A673 (cell line): ENCODE measurements at regions not wholly inside any gene's neighbourhood (a gene's known extent, or its start where the extent isn't known, plus 50 kb on each side); places are given as distances from the start of the nearest gene placed in this dataset.

ENCODE experiments used
- EZH2 ChIP-seq: fragments of 200-600 bp; sonication (generic); IDR thresholded peaks from 2 replicates; pipeline ENCODE4 v1.6.1; 2017; ENCODE audit warnings: borderline replicate concordance, low read depth, mild to moderate bottlenecking, mixed read lengths, antibody characterized with exemption, low read length; ENCODE audit not compliant: poor library complexity, severe bottlenecking
- TF ChIP-seq, protein P1 (sequence below): fragments of 300-800, 200-600 bp; sonication (generic); conservative IDR thresholded peaks from 2 replicates; pipeline ENCODE4 v1.5.1; 2017; ENCODE audit warnings: low read depth, mild to moderate bottlenecking, antibody characterized with exemption, low read length, moderate library complexity, mixed read lengths

GRCh38 chr4:189084671-189085070 is 856.0 kb upstream of the FRG1 start:
- TF ChIP-seq, protein P1, sequence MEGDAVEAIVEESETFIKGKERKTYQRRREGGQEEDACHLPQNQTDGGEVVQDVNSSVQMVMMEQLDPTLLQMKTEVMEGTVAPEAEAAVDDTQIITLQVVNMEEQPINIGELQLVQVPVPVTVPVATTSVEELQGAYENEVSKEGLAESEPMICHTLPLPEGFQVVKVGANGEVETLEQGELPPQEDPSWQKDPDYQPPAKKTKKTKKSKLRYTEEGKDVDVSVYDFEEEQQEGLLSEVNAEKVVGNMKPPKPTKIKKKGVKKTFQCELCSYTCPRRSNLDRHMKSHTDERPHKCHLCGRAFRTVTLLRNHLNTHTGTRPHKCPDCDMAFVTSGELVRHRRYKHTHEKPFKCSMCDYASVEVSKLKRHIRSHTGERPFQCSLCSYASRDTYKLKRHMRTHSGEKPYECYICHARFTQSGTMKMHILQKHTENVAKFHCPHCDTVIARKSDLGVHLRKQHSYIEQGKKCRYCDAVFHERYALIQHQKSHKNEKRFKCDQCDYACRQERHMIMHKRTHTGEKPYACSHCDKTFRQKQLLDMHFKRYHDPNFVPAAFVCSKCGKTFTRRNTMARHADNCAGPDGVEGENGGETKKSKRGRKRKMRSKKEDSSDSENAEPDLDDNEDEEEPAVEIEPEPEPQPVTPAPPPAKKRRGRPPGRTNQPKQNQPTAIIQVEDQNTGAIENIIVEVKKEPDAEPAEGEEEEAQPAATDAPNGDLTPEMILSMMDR = no peak
- no peak for TF ChIP-seq EZH2
